WERI-Rb-1 (cell line): ENCODE measurements at regions not wholly inside any gene's neighbourhood (a gene's known extent, or its start where the extent isn't known, plus 50 kb on each side); places are given as distances from the start of the nearest gene placed in this dataset.

Experiments used
- DNase-seq: peaks from one replicate; pipeline ENCODE4 v3.0.0-alpha.2; 2020
- H3K27ac ChIP-seq: fragments of 250-450 bp; sonication (Bioruptor Pico); 2 replicates; pipeline ENCODE4 v1.5.1; 2020; ENCODE audit warnings: mild to moderate bottlenecking, moderate library complexity
- H3K27me3 ChIP-seq: fragments of 250-450 bp; sonication (Bioruptor Pico); 2 replicates; pipeline ENCODE4 v1.5.1; 2021; ENCODE audit warnings: mild to moderate bottlenecking, low read depth, moderate library complexity; ENCODE audit not compliant: insufficient read depth, severe bottlenecking
- H3K36me3 ChIP-seq: fragments of 250-450 bp; sonication (Bioruptor Pico); 2 replicates; pipeline ENCODE4 v1.5.1; 2020; ENCODE audit warnings: mild to moderate bottlenecking, moderate library complexity
- H3K4me3 ChIP-seq: 2 replicates; pipeline ENCODE4 v1.5.1; 2011; ENCODE audit warnings: low read depth, mild to moderate bottlenecking, control low read depth, low read length
- H3K9me3 ChIP-seq: fragments of 250-450 bp; sonication (Bioruptor Pico); 2 replicates; pipeline ENCODE4 v1.5.1; 2021; ENCODE audit warnings: mild to moderate bottlenecking, moderate library complexity; ENCODE audit not compliant: severe bottlenecking
- CTCF ChIP-seq: IDR thresholded peaks from 2 replicates; pipeline ENCODE4 v1.5.1; 2011; ENCODE audit warnings: low read depth, mild to moderate bottlenecking, control low read depth, inconsistent platforms, low read length

- H3K27ac ChIP-seq = no peak overlapping the region
- TF ChIP-seq CTCF = no peak
- no peak for DNase-seq
- H3K27me3 ChIP-seq = no peaks in the 10 kb centered on the region
- H3K4me3 ChIP-seq = no peak overlapping the region
- H3K36me3 ChIP-seq = no peaks in the 10 kb centered on the region
- H3K9me3 ChIP-seq = no peaks in the 10 kb centered on the region
Measured at GRCh38 chr1:185567440-185567839, 166.8 kb upstream of the HMCN1 start.

- no peaks in the 10 kb centered on the region for H3K9me3 ChIP-seq
- no peak for TF ChIP-seq CTCF
- H3K36me3 ChIP-seq = no peaks in the 10 kb centered on the region
- H3K27me3 ChIP-seq = no peaks in the 10 kb centered on the region
- DNase-seq = no peak
- H3K4me3 ChIP-seq = no peak overlapping the region
- no peak overlapping the region for H3K27ac ChIP-seq
Measured at GRCh38 chr1:185566995-185567394, 167.2 kb upstream of the HMCN1 start.

- Histone ChIP-seq H3K4me3 (no peak overlapping the region), H3K27me3 (no peaks in the 10 kb centered on the region), H3K36me3 (no peaks in the 10 kb centered on the region), H3K27ac (no peak overlapping the region), H3K9me3 (no peaks in the 10 kb centered on the region)
- no peak for DNase-seq
- TF ChIP-seq CTCF = no peak
Measured at GRCh38 chr1:185565302-185565701, 168.9 kb upstream of the HMCN1 start.

- Histone ChIP-seq H3K27ac (no peak overlapping the region), H3K27me3 (no peaks in the 10 kb centered on the region), H3K9me3 (no peaks in the 10 kb centered on the region), H3K4me3 (no peak overlapping the region), H3K36me3 (no peaks in the 10 kb centered on the region)
- DNase-seq = no peak
- TF ChIP-seq CTCF = no peak
Measured at GRCh38 chr1:185564816-185565215, 169.4 kb upstream of the HMCN1 start.

- DNase-seq = no peak
- Histone ChIP-seq H3K4me3 (no peak overlapping the region), H3K27ac (no peak overlapping the region), H3K27me3 (no peaks in the 10 kb centered on the region), H3K9me3 (no peaks in the 10 kb centered on the region), H3K36me3 (no peaks in the 10 kb centered on the region)
- no peak for TF ChIP-seq CTCF
Measured at GRCh38 chr1:185562461-185563359, 171.5 kb upstream of the HMCN1 start.

- no peaks in the 10 kb centered on the region for H3K9me3 ChIP-seq
- no peaks in the 10 kb centered on the region for H3K36me3 ChIP-seq
- no peak overlapping the region for H3K4me3 ChIP-seq
- DNase-seq = no peak
- H3K27me3 ChIP-seq = no peaks in the 10 kb centered on the region
- no peak for TF ChIP-seq CTCF
- H3K27ac ChIP-seq = no peak overlapping the region
Measured at GRCh38 chr1:185561629-185562028, 172.6 kb upstream of the HMCN1 start.
